Stimulated activated CD4-positive, alpha-beta T cell treated with anti-CD3 and anti-CD28 coated beads, TNF-alpha, amount 100 ng/mL, for 4 hours (primary cell): ENCODE measurements at regions not wholly inside any gene's neighbourhood (a gene's known extent, or its start where the extent isn't known, plus 50 kb on each side); places are given as distances from the start of the nearest gene placed in this dataset.
"Not testable (repeated sequence)": the region's sequence is repeated elsewhere in the genome, so short reads cannot be mapped to it uniquely, and the experiment has no call there.

Source experiments
- DNase-seq, 3 experiments: peaks; one replicate each; pipeline ENCODE4 v3.0.0-alpha.2; 2020; ENCODE audit warnings: low read depth in 3 of 3

DNA sequence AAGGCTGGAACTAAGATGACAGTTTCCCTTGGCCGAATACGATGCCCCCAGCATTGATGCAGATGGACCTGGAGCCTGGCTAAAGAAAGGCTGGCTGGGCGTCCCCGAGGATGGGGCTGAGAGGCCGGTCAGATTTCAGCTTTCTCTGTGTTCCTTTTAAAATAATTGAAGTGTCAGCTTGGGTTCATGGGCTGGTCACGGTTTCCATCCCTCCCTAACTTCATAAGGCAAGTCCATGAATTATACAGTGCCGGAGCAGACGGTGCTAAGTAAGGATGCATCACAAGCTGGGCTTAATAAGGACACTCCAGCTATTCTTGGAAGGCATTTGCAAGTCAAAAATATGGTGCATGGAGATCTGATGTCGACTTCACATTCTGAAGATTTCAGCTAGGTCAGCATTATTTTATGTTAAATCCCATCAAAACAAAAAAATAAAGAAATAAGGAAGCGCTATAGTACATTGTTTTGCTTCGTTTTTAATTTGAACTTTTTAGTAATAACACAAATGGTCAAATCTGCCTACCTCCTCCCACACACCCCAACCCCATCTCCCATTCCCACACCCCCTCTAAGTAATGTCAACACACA is 220.8 kb downstream of the RPLP1 start:
- DNase-seq, result no peak

GRCh38 chr15:69675731-69676130 is 223.1 kb downstream of the RPLP1 start:
- no peak for DNase-seq

DNA sequence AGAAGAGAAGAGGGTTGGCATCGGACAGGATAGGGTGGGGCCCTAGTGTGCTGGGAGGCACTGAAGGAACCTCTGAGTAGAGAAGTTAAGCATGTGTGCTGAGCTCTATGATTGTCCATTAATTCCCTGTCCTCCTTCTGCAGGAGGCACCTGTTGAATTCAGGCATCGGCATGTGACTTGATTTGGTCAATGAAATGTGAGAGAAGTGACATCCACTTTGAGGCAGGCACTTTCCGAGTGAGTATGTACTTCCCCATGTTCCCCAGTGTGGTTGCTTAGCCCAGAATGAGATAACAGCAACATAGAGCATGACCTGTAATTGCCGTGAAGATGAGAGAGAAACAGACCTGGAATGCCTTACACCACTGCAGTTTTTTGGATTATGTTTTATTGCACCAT is 224.8 kb downstream of the RPLP1 start:
- no peak for DNase-seq

GRCh38 chr15:69679623-69680228 is 227.1 kb downstream of the RPLP1 start:
- no peak for DNase-seq

- not testable (repeated sequence) for DNase-seq
These were observed 232.2 kb downstream of the RPLP1 start for GRCh38 chr15:69684823-69685222.

GRCh38 chr15:69685512-69686452 is 233.2 kb downstream of the RPLP1 start:
- DNase-seq, result no peak

DNA sequence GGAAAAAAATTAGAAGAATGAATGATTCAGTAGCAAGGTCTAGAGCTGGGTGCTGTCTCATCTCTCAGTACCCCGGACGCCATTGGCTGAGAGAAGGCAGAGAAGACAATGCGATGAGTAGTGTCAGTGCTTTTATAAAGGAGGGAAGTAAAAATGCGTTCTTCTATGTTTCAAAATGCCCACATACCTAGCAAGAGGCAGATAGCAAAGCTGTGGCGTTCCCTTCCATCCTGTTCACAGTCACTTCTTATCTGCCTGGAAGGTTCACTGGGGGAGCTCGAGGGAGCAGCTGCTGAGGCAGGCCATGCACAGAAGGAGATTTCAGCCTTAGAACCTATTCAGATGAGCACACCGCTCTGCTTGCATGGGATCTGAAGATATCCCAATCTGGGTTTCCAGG is 234.0 kb downstream of the RPLP1 start:
- DNase-seq, result no peak

- DNase-seq, result no peak
These were observed 236.5 kb downstream of the RPLP1 start for GRCh38 chr15:69689133-69689532.

- DNase-seq, result no peak
These were observed 238.8 kb downstream of the RPLP1 start for GRCh38 chr15:69691307-69692015.

DNA sequence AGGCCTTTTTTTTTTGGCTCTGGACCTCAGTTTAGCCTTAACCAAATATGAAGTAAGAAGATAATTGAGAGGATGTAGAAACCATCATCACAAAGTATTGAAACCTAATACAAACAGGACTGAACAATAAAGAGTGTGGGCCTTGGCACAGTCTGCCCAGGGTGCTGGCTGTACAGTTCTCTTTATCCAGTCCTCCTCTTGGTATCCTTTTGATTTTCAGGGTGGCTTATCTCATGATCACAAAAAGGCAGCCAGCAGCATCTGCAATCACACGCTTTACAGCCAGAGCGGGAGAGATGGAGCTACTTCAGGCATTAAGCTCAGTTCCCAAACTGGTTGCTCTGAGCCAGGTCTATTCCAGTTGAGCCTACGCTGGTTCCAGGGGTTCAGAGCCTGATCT is 239.7 kb downstream of the RPLP1 start:
- DNase-seq, result no peak

DNA sequence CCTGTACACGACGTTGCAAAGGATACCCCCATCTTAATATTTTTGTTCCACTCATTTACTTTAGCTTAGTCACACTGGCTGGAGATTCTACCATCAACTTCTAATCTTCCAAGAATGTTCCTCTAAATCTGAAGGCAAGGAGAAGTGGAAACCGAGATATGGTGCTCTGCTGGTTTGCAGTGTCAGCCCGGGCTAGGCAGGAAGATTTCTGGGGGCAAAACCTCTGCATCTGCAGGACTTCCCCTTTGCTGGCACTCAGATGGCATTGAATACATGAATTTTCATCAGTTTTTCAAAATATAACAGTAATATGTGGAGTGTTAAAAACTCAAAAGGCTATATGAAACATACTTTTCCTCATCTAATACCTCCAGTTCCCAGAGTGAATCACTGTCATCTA is 240.4 kb downstream of the RPLP1 start:
- DNase-seq, result no peak

- DNase-seq, result no peak
These were observed 244.3 kb downstream of the RPLP1 start for GRCh38 chr15:69696946-69697345.

DNA sequence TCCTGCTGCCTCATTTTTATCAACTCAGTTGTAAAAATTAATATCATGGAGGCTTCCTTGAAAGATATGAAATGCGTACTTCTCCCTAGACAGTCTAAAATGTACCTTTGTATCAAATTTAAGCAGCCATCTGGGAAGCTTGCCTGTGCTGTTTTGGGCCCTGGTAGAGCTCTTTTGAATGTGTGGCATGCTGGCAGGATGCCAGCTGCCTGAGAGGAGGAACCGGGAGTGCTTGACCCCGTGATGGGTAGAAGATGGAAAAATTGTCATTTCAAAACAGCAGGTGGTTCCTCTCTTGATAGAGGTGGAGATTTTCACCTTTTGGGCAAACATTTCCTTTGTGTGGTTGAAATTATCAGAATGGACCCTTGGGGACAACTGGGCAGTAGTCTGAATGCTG is 245.3 kb downstream of the RPLP1 start:
- no peak for DNase-seq

DNA sequence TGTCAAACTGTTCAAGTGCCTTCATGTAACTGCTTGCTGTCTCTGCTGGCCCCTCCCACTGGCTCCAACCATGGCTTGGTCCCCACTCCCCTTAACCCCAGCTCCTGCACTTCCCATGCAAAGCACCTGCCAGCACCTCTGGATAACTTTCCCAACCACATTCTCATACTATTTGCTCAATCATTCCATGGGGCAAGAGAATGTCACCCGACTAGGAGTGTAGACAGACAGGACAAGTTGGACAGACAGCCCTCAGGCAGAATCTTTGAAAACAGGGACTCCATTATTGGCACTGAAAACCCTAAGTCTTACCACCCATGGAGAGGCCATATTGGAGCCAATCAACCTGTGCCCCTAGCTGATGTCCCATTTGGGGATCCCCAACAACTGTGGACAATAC is 246.5 kb downstream of the RPLP1 start:
- DNase-seq, result no peak

DNA sequence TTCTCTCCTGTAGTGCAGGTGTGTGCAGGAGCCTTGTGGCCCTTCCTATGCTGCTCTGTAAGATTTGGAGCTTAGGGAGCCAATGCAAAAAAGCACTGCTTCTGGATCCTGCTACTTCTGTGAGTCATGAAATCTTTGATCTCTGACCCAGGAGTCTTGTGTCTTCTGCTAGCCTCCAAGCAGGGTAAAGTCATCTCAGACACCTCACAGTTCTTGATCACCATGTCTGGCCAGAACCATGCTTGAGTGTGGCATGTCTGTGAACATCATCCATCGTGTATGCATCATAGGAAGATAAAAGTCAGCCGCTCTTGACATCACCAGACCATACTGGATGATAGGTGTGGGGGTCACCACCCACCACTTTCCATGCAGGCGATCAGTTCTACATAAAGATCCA is 247.8 kb downstream of the RPLP1 start:
- DNase-seq, result no peak

DNA sequence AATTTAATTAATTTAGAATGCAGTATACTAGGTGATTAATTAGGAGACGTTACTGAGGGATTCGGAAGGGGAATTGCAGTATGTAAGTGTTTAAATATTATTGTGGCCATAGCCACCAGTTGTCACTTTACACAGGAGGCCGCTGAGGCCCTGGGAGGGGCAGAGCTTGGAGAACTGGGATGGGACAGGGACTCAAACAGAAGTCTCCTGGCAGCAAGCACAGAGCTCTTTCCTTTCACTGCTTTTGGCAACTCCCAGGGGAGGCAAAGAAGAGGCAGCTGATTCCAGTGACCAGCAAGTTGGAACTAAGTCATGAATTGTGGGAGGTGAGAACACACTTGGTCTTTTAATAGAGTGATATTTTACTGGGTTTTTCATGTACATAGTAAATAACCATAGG is 248.6 kb downstream of the RPLP1 start:
- DNase-seq, result no peak

DNA sequence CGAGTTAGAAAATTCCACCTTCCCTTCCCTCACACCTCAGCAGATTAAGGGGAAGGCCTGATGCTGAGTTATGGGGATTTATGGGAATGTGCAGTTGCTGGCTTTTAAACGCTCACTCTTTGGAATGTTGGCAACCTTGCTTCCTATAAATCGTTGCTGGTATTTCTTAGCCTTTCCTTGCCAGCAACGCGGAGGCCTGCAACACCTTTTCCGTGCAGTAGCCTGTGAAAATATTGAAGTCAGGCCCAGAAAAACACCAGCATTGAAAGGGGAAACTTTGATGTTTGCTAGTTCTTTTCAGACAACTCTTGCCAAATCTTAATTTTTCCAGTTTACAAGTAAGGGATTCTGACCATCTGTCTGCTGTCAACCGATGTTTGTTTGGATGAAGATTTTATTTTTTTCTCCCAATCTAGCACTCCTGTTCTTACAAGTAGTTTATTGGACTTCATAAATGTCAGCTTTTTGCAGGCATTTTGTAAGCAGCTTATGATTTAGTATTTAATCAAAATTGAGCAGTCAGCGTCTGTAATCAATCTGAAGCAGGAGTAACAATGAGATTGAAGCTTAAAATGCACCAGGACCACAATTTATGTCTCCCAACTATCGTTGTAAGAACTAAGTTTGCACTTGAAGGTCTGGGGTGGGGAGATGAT is 251.0 kb downstream of the RPLP1 start:
- no peak for DNase-seq

- DNase-seq, result no peak
These were observed 251.6 kb downstream of the RPLP1 start for GRCh38 chr15:69704229-69704628.

DNA sequence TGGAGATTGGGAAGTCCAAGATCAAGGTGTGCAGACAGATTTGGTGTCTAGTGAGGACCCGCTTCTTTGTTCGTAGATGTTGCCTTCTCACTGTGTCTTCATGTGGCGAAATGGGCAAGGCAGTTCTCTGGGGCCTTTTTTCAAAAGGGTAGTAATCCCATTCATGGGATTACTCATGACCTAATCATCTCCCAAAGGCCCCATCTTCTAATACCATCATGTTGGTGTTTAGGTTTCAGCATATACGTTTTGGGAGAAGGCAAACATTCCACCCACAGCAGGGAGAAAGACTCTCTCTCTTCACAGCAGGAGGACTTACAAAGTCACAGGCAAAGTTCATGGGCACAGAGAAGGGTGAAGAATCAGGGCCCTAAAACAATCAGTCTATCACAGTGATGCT is 252.1 kb downstream of the RPLP1 start:
- no peak for DNase-seq

GRCh38 chr15:69706353-69707097 is 253.9 kb downstream of the RPLP1 start:
- DNase-seq, result no peak

DNA sequence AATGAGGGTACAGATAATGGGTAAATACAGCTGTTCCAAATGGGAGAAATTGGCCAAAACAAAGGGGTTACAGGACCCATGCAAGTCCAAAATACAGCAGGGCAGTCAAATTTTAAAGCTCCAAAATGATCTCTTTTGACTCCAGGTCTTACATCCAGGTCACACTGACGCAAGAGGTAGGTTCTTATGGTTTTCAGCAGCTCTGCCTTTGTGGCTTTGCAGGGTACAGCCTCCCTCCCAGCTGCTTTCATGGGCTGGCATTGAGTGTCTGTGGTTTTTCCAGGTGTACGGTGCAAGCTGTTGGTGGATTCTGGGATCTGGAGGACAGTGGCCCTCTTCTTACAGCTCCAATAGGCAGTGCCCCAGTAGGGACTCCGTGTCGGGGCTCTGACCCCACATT is 254.6 kb downstream of the RPLP1 start:
- not testable (repeated sequence) for DNase-seq
